A549 (cell line): ENCODE measurements at regions not wholly inside any gene's neighbourhood (a gene's known extent, or its start where the extent isn't known, plus 50 kb on each side); places are given as distances from the start of the nearest gene placed in this dataset.

Experiments used
- CBX8 ChIP-seq: fragments of 200-600 bp; sonication (generic); IDR thresholded peaks from 2 replicates; pipeline ENCODE4 v1.6.1; 2016
- CEBPB ChIP-seq, 2 experiments: fragments of >200 bp in 1 of 2; sonication (Bioruptor Twin) in 1 of 2; formaldehyde crosslinking in 1 of 2; IDR thresholded peaks; 2 replicates each; pipeline ENCODE4 v1.6.1; 2012 to 2016
- JUN ChIP-seq, 2 experiments: fragments of >200 bp; sonication (Bioruptor Twin); formaldehyde crosslinking; IDR thresholded peaks; 2 replicates in 1 of 2; 3 replicates in 1 of 2; pipeline ENCODE4 v1.6.1; 2016 to 2017
- MAFK ChIP-seq: fragments of 450-650 bp; IDR thresholded peaks from 2 replicates; pipeline ENCODE4 v1.6.1; 2014; ENCODE audit not compliant: partially characterized antibody
- POLR2A ChIP-seq: IDR thresholded peaks from 2 replicates; pipeline ENCODE4 v1.6.1; 2012; ENCODE audit warnings: mild to moderate bottlenecking, low read length
- RAD21 ChIP-seq, 2 experiments: fragments of >200 bp in 1 of 2; sonication (Bioruptor Twin) in 1 of 2; formaldehyde crosslinking in 1 of 2; IDR thresholded peaks in 1 of 2; conservative IDR thresholded peaks in 1 of 2; 2 replicates in 1 of 2; 3 replicates in 1 of 2; pipeline ENCODE4 v1.6.1; 2012 to 2018; ENCODE audit warnings: inconsistent platforms in 1 of 2
- ZSCAN20 ChIP-seq: fragments of 250-450 bp; sonication (Bioruptor Pico); IDR thresholded peaks from 2 replicates; pipeline ENCODE4 v1.8.0; 2022; ENCODE audit warnings: mild to moderate bottlenecking, moderate library complexity
- TF ChIP-seq, protein P1 (sequence below): fragments of >200 bp; sonication (Bioruptor Twin); formaldehyde crosslinking; IDR thresholded peaks from 3 replicates; pipeline ENCODE4 v1.5.1; 2016
- TF ChIP-seq, protein P2 (sequence below): fragments of 150-350 bp; IDR thresholded peaks from 2 replicates; pipeline ENCODE4 v1.6.1; 2014; ENCODE audit warnings: low read depth, mild to moderate bottlenecking, low read length
- TF ChIP-seq, protein P3 (sequence below): IDR thresholded peaks from 2 replicates; pipeline ENCODE4 v1.6.1; 2012; ENCODE audit warnings: low read depth, borderline replicate concordance
- TF ChIP-seq, protein P4 (sequence below): fragments of 200-600 bp; sonication (generic); IDR thresholded peaks from 2 replicates; pipeline ENCODE4 v1.6.1; 2016; ENCODE audit warnings: antibody characterized with exemption, mild to moderate bottlenecking, moderate library complexity

DNA sequence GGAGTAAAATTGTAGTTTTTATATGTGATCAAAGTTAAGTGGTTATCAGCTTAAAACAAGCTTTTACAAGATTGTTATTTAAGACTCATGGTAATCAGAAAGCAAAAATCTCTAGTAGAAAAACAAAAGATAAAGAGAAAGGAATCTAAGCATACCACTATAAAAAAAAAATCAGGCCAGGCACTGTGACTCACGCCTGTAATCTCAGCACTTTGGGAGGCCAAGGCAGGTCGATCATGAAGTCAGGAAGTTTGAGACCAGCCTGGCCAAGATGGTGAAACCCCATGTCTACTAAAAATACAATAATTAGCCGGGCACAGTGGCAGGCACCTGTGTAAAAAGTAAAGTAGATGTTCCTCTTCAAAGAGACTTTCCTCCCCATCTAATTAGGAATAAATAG is 265.9 kb upstream of the NRP1 start:
- TF ChIP-seq, protein P1, sequence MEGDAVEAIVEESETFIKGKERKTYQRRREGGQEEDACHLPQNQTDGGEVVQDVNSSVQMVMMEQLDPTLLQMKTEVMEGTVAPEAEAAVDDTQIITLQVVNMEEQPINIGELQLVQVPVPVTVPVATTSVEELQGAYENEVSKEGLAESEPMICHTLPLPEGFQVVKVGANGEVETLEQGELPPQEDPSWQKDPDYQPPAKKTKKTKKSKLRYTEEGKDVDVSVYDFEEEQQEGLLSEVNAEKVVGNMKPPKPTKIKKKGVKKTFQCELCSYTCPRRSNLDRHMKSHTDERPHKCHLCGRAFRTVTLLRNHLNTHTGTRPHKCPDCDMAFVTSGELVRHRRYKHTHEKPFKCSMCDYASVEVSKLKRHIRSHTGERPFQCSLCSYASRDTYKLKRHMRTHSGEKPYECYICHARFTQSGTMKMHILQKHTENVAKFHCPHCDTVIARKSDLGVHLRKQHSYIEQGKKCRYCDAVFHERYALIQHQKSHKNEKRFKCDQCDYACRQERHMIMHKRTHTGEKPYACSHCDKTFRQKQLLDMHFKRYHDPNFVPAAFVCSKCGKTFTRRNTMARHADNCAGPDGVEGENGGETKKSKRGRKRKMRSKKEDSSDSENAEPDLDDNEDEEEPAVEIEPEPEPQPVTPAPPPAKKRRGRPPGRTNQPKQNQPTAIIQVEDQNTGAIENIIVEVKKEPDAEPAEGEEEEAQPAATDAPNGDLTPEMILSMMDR: no peak
- TF ChIP-seq, protein P2, sequence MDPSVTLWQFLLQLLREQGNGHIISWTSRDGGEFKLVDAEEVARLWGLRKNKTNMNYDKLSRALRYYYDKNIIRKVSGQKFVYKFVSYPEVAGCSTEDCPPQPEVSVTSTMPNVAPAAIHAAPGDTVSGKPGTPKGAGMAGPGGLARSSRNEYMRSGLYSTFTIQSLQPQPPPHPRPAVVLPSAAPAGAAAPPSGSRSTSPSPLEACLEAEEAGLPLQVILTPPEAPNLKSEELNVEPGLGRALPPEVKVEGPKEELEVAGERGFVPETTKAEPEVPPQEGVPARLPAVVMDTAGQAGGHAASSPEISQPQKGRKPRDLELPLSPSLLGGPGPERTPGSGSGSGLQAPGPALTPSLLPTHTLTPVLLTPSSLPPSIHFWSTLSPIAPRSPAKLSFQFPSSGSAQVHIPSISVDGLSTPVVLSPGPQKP: no peak
- TF ChIP-seq ZSCAN20 (CRISPR knock-in tag): no peak
- no peak for TF ChIP-seq MAFK
- no peak for TF ChIP-seq POLR2A
- no peak for TF ChIP-seq JUN (IDR thresholded peaks at IDR 0.05)
- TF ChIP-seq RAD21 (conservative IDR thresholded peaks at IDR 0.05 in 1 of 2, IDR thresholded peaks at IDR 0.05 in 1 of 2): no peak
- TF ChIP-seq CEBPB (IDR thresholded peaks at IDR 0.05): no peak
- TF ChIP-seq, protein P3, sequence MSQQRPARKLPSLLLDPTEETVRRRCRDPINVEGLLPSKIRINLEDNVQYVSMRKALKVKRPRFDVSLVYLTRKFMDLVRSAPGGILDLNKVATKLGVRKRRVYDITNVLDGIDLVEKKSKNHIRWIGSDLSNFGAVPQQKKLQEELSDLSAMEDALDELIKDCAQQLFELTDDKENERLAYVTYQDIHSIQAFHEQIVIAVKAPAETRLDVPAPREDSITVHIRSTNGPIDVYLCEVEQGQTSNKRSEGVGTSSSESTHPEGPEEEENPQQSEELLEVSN: no peak
- TF ChIP-seq, protein P4, sequence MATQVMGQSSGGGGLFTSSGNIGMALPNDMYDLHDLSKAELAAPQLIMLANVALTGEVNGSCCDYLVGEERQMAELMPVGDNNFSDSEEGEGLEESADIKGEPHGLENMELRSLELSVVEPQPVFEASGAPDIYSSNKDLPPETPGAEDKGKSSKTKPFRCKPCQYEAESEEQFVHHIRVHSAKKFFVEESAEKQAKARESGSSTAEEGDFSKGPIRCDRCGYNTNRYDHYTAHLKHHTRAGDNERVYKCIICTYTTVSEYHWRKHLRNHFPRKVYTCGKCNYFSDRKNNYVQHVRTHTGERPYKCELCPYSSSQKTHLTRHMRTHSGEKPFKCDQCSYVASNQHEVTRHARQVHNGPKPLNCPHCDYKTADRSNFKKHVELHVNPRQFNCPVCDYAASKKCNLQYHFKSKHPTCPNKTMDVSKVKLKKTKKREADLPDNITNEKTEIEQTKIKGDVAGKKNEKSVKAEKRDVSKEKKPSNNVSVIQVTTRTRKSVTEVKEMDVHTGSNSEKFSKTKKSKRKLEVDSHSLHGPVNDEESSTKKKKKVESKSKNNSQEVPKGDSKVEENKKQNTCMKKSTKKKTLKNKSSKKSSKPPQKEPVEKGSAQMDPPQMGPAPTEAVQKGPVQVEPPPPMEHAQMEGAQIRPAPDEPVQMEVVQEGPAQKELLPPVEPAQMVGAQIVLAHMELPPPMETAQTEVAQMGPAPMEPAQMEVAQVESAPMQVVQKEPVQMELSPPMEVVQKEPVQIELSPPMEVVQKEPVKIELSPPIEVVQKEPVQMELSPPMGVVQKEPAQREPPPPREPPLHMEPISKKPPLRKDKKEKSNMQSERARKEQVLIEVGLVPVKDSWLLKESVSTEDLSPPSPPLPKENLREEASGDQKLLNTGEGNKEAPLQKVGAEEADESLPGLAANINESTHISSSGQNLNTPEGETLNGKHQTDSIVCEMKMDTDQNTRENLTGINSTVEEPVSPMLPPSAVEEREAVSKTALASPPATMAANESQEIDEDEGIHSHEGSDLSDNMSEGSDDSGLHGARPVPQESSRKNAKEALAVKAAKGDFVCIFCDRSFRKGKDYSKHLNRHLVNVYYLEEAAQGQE: no peak
- TF ChIP-seq CBX8: no peak
